ENCODE measurements at regions not wholly inside any gene's neighbourhood (a gene's known extent, or its start where the extent isn't known, plus 50 kb on each side); places are given as distances from the start of the nearest gene placed in this dataset.

DNA sequence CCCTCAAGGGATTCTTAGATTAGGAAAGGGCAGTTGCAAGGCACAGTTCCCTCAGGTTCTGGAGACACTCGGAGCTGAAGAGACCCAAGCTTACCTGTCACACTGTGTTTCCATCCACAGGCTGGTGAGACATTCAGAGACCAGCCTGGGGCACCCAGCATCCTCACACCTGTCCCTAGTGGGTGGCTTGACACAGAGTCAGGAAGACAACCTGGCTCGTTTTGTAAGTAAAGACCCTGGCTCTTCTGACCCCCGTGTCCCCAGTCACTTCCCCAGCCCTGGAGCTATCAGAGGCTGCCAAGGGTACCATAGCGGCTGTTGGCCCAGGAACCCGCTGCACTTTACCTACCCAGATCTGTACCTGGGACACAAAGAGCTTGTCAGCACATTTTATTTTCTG is 409.8 kb downstream of the MATN1 start:
- no peaks in the 10 kb centered on the region for H3K27me3 ChIP-seq (ENCODE audit: insufficient read depth, low read length, poor library complexity, severe bottlenecking)
- no peaks in the 10 kb centered on the region for H3K4me1 ChIP-seq (ENCODE audit: insufficient read depth, low read length, poor library complexity, severe bottlenecking)
- H3K9ac ChIP-seq (ENCODE audit: low read depth, low read length, poor library complexity, severe bottlenecking) = no peak overlapping the region

DNA sequence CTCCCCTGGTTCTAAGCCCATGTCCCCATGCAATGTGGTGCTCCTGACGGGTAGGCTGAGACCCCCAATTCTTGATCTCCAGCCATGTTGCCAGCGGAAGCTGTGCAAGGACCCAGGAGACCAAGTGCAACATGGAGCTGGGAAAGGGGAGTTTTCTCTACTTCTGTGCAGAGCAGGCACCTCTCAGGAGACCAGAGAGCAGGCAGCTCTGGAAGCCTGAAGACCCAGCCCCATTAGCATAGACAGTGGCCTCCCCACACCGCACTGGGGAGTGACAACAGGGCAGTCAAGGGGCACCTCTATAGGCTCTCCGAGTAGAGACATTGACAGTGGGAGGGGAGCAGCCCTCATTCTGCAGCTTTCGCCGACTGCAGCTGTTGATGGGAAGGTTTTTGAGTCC is 410.2 kb downstream of the MATN1 start:
- Histone ChIP-seq H2AFZ (ENCODE audit: low read length) (no peak overlapping the region), H3K4me1 (ENCODE audit: insufficient read depth, low read length, poor library complexity, severe bottlenecking) (no peaks in the 10 kb centered on the region), H4K20me1 (ENCODE audit: insufficient read depth, low read length, poor library complexity, severe bottlenecking) (no peaks in the 10 kb centered on the region), H3K4me3 (ENCODE audit: low read length, poor library complexity, severe bottlenecking) (no peak overlapping the region), H3K36me3 (ENCODE audit: insufficient read depth, low read length) (no peaks in the 10 kb centered on the region), H3F3A (ENCODE audit: low read depth) (no peaks in the 10 kb centered on the region), H3K27me3 (ENCODE audit: insufficient read depth, low read length, poor library complexity, severe bottlenecking) (no peaks in the 10 kb centered on the region), H3K79me2 (ENCODE audit: insufficient read depth, low read length) (no peaks in the 10 kb centered on the region), H3K9ac (ENCODE audit: low read depth, low read length, poor library complexity, severe bottlenecking) (no peak overlapping the region), H3K9me2 (replicated peaks; ENCODE audit: low read depth, low read length) (no peaks in the 10 kb centered on the region), H3K4me2 (ENCODE audit: low read depth, low read length, poor library complexity, severe bottlenecking) (no peak overlapping the region), H3K9me3 (ENCODE audit: insufficient read depth, low read depth, low read length) (no peaks in the 10 kb centered on the region)
- TF ChIP-seq, protein P1, sequence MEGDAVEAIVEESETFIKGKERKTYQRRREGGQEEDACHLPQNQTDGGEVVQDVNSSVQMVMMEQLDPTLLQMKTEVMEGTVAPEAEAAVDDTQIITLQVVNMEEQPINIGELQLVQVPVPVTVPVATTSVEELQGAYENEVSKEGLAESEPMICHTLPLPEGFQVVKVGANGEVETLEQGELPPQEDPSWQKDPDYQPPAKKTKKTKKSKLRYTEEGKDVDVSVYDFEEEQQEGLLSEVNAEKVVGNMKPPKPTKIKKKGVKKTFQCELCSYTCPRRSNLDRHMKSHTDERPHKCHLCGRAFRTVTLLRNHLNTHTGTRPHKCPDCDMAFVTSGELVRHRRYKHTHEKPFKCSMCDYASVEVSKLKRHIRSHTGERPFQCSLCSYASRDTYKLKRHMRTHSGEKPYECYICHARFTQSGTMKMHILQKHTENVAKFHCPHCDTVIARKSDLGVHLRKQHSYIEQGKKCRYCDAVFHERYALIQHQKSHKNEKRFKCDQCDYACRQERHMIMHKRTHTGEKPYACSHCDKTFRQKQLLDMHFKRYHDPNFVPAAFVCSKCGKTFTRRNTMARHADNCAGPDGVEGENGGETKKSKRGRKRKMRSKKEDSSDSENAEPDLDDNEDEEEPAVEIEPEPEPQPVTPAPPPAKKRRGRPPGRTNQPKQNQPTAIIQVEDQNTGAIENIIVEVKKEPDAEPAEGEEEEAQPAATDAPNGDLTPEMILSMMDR (conservative IDR thresholded peaks at IDR 0.05; ENCODE audit: low read length) = no peak
- TF ChIP-seq EZH2phosphoT487 (IDR thresholded peaks at IDR 0.05; ENCODE audit: borderline replicate concordance) = no peak

More for the DNA sequence above, 409.8 kb downstream of the MATN1 start:
- no peak overlapping the region for H3K4me2 ChIP-seq (ENCODE audit: low read depth, low read length, poor library complexity, severe bottlenecking)
- no peaks in the 10 kb centered on the region for H3K9me3 ChIP-seq (ENCODE audit: insufficient read depth, low read depth, low read length)
- no peaks in the 10 kb centered on the region for H3K36me3 ChIP-seq (ENCODE audit: insufficient read depth, low read length)
- no peaks in the 10 kb centered on the region for H4K20me1 ChIP-seq (ENCODE audit: insufficient read depth, low read length, poor library complexity, severe bottlenecking)
- no peak overlapping the region for H2AFZ ChIP-seq (ENCODE audit: low read length)
- no peaks in the 10 kb centered on the region for H3K79me2 ChIP-seq (ENCODE audit: insufficient read depth, low read length)
- TF ChIP-seq EZH2phosphoT487 (IDR thresholded peaks at IDR 0.05; ENCODE audit: borderline replicate concordance) = no peak
- TF ChIP-seq, protein P1 (conservative IDR thresholded peaks at IDR 0.05; ENCODE audit: low read length) = no peak
- H3F3A ChIP-seq (ENCODE audit: low read depth) = no peaks in the 10 kb centered on the region
- H3K4me3 ChIP-seq (ENCODE audit: low read length, poor library complexity, severe bottlenecking) = no peak overlapping the region
- no peaks in the 10 kb centered on the region for H3K9me2 ChIP-seq (replicated peaks; ENCODE audit: low read depth, low read length)

DNA sequence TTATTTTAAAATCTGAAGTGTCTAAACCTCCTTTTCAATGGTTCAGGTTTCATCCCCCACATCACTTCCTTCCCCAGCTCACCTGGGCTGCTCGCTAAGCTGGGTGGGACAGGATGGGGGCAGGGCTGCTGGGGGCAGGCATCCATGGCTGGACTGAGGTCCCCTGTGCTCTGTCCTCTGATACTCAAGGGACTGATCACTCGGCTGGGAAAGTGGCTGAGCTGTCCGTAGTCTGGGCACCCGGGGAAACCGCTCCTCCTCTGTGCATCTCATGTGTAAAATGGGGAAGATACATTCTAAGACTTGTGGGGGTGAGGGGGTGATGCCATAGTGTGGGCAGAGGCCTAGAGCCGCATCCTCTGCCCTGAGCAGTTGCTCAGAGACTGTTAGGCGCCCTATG is 411.2 kb downstream of the MATN1 start:
- Histone ChIP-seq H3K36me3 (ENCODE audit: insufficient read depth, low read length) (no peaks in the 10 kb centered on the region), H4K20me1 (ENCODE audit: insufficient read depth, low read length, poor library complexity, severe bottlenecking) (no peaks in the 10 kb centered on the region), H3K27me3 (ENCODE audit: insufficient read depth, low read length, poor library complexity, severe bottlenecking) (no peaks in the 10 kb centered on the region), H2AFZ (ENCODE audit: low read length) (no peak overlapping the region), H3K4me1 (ENCODE audit: insufficient read depth, low read length, poor library complexity, severe bottlenecking) (no peaks in the 10 kb centered on the region), H3K9me3 (ENCODE audit: insufficient read depth, low read depth, low read length) (no peaks in the 10 kb centered on the region), H3K4me3 (ENCODE audit: low read length, poor library complexity, severe bottlenecking) (no peak overlapping the region), H3K4me2 (ENCODE audit: low read depth, low read length, poor library complexity, severe bottlenecking) (no peak overlapping the region), H3K9ac (ENCODE audit: low read depth, low read length, poor library complexity, severe bottlenecking) (no peak overlapping the region), H3K79me2 (ENCODE audit: insufficient read depth, low read length) (no peaks in the 10 kb centered on the region), H3F3A (ENCODE audit: low read depth) (no peaks in the 10 kb centered on the region), H3K9me2 (replicated peaks; ENCODE audit: low read depth, low read length) (no peaks in the 10 kb centered on the region)
- TF ChIP-seq, protein P1 (conservative IDR thresholded peaks at IDR 0.05; ENCODE audit: low read length) = no peak
- no peak for TF ChIP-seq EZH2phosphoT487 (IDR thresholded peaks at IDR 0.05; ENCODE audit: borderline replicate concordance)
